Mesenchymal stem cell (in vitro differentiated cells and primary cell): ENCODE measurements at regions not wholly inside any gene's neighbourhood (a gene's known extent, or its start where the extent isn't known, plus 50 kb on each side); places are given as distances from the start of the nearest gene placed in this dataset.

ENCODE experiments used
- DNase-seq: peaks from one replicate; pipeline ENCODE4 v3.0.0-alpha.2; 2013
- H2AFZ ChIP-seq: one replicate; pipeline ENCODE4 v1.6.1; 2013; ENCODE audit warnings: low read depth, mild to moderate bottlenecking, control low read depth, inconsistent platforms, low read length, moderate library complexity
- H2AK5ac ChIP-seq: 2 replicates; pipeline ENCODE4 v1.6.1; 2013; ENCODE audit warnings: low read length, moderate library complexity, mild to moderate bottlenecking, inconsistent platforms; ENCODE audit not compliant: severe bottlenecking
- H2BK120ac ChIP-seq: one replicate; pipeline ENCODE4 v1.6.1; 2013; ENCODE audit warnings: low read depth, mild to moderate bottlenecking, inconsistent platforms, low read length, moderate library complexity
- H2BK12ac ChIP-seq, 2 experiments: one replicate each; pipeline ENCODE4 v1.6.1; 2013; ENCODE audit warnings: inconsistent platforms in 2 of 2, low read length in 2 of 2, mild to moderate bottlenecking in 2 of 2, moderate library complexity in 2 of 2, control low read depth in 1 of 2
- H2BK15ac ChIP-seq: one replicate; pipeline ENCODE4 v1.6.1; 2013; ENCODE audit warnings: mild to moderate bottlenecking, low read depth, inconsistent platforms; ENCODE audit not compliant: poor library complexity, severe bottlenecking
- H2BK5ac ChIP-seq: 2 replicates; pipeline ENCODE4 v1.6.1; 2013; ENCODE audit warnings: low read depth, mild to moderate bottlenecking, low read length, control low read depth, inconsistent platforms; ENCODE audit not compliant: poor library complexity, severe bottlenecking
- H3K14ac ChIP-seq, 2 experiments: one replicate each; pipeline ENCODE4 v1.6.1; 2013; ENCODE audit warnings: inconsistent platforms in 2 of 2, low read length in 2 of 2, control low read depth in 1 of 2, mild to moderate bottlenecking in 1 of 2, moderate library complexity in 1 of 2
- H3K18ac ChIP-seq, 2 experiments: one replicate each; pipeline ENCODE4 v1.6.1; 2013; ENCODE audit warnings: inconsistent platforms in 2 of 2, low read length in 2 of 2, control low read depth in 1 of 2, low read depth in 1 of 2, mild to moderate bottlenecking in 1 of 2
- H3K23ac ChIP-seq, 2 experiments: one replicate each; pipeline ENCODE4 v1.6.1; 2013; ENCODE audit warnings: inconsistent platforms in 2 of 2, low read length in 2 of 2, mild to moderate bottlenecking in 2 of 2, moderate library complexity in 2 of 2, control low read depth in 1 of 2
- H3K27ac ChIP-seq: 2 replicates; pipeline ENCODE4 v1.5.1; 2013; ENCODE audit warnings: mild to moderate bottlenecking, moderate library complexity, low read length, control low read depth, inconsistent platforms; ENCODE audit not compliant: poor library complexity, severe bottlenecking
- H3K27me3 ChIP-seq, 2 experiments: 2 replicates each; pipeline versions ENCODE4 v1.6.1 to v1.7.0; 2013; ENCODE audit warnings: low read length in 2 of 2, mild to moderate bottlenecking in 2 of 2, moderate library complexity in 2 of 2, control low read depth in 1 of 2, inconsistent platforms in 1 of 2; ENCODE audit not compliant: control insufficient read depth in 1 of 2, insufficient read depth in 1 of 2
- H3K36me3 ChIP-seq, 2 experiments: 2 replicates each; pipeline versions ENCODE4 v1.6.1 to v1.7.0; 2013; ENCODE audit warnings: low read length in 2 of 2, control low read depth in 1 of 2, inconsistent platforms in 1 of 2, low read depth in 1 of 2, mild to moderate bottlenecking in 1 of 2; ENCODE audit not compliant: insufficient read depth in 2 of 2, control insufficient read depth in 1 of 2
- H3K4ac ChIP-seq, 2 experiments: one replicate each; pipeline ENCODE4 v1.6.1; 2013; ENCODE audit warnings: inconsistent platforms in 2 of 2, low read length in 2 of 2, mild to moderate bottlenecking in 2 of 2, moderate library complexity in 2 of 2, control low read depth in 1 of 2, low read depth in 1 of 2
- H3K4me1 ChIP-seq: 2 replicates; pipeline ENCODE4 v1.6.1; 2013; ENCODE audit warnings: low read depth, low read length, control low read depth; ENCODE audit not compliant: control insufficient read depth, insufficient read depth
- H3K4me2 ChIP-seq: 2 replicates; pipeline ENCODE4 v1.6.1; 2013; ENCODE audit warnings: low read length, mild to moderate bottlenecking, inconsistent platforms; ENCODE audit not compliant: poor library complexity, severe bottlenecking
- H3K4me3 ChIP-seq, 2 experiments: 2 replicates each; pipeline versions ENCODE4 v1.5.1 to v1.7.0; 2013; ENCODE audit warnings: low read length in 2 of 2, mild to moderate bottlenecking in 2 of 2, control low read depth in 1 of 2, low read depth in 1 of 2; ENCODE audit not compliant: insufficient read depth in 1 of 2
- H3K79me1 ChIP-seq: replicated peaks from 2 replicates; pipeline ENCODE4 v1.6.1; 2013; ENCODE audit warnings: mild to moderate bottlenecking, control low read depth, low read length, inconsistent platforms; ENCODE audit not compliant: poor library complexity, severe bottlenecking
- H3K9ac ChIP-seq: 2 replicates; pipeline ENCODE4 v1.7.0; 2013; ENCODE audit warnings: mild to moderate bottlenecking, low read length, moderate library complexity
- H3K9me3 ChIP-seq: 2 replicates; pipeline ENCODE4 v1.7.0; 2013; ENCODE audit warnings: mild to moderate bottlenecking, low read length; ENCODE audit not compliant: control insufficient read depth
- H4K8ac ChIP-seq: one replicate; pipeline ENCODE4 v1.6.1; 2013; ENCODE audit warnings: inconsistent platforms, mild to moderate bottlenecking, low read length, moderate library complexity
- H4K91ac ChIP-seq: one replicate; pipeline ENCODE4 v1.6.1; 2013; ENCODE audit warnings: mild to moderate bottlenecking, low read length, inconsistent platforms
- WGBS: methylation state at CpG from one replicate; pipeline ENCODE4 v1.1.7; 2013; ENCODE audit warnings: mixed read lengths; 5-methylcytosine and 5-hydroxymethylcytosine counted together

GRCh38 chr6:26246058-26246457 lies 118.9 kb upstream of the BTN3A2 start:
- 95% methylated on average over 7 of the region's 7 CpGs for WGBS
- Histone ChIP-seq H2AFZ (no peak overlapping the region), H3K4ac (no peak overlapping the region), H2BK5ac (no peak overlapping the region), H3K4me1 (peaks cover 3% of the 10 kb centered on the region), H3K79me1 (no peaks in the 10 kb centered on the region), H3K14ac (no peak overlapping the region), H3K36me3 (no peaks in the 10 kb centered on the region), H2BK120ac (no peak overlapping the region), H3K18ac (no peak overlapping the region), H3K27ac (no peak overlapping the region), H2BK15ac (no peak overlapping the region), H3K4me3 (no peak overlapping the region), H2BK12ac (no peak overlapping the region), H2AK5ac (no peak overlapping the region), H3K9me3 (no peaks in the 10 kb centered on the region), H4K8ac (no peak overlapping the region), H3K23ac (no peak overlapping the region), H4K91ac (no peak overlapping the region), H3K9ac (no peak overlapping the region), H3K27me3 (peaks cover 0 to 62% of the 10 kb centered on the region in 2 experiments), H3K4me2 (no peak overlapping the region)
- no peak for DNase-seq

GRCh38 chr6:26246553-26246952 lies 118.4 kb upstream of the BTN3A2 start:
- 98% methylated on average over 28 of the region's 28 CpGs for WGBS
- Histone ChIP-seq H3K14ac (no peak overlapping the region), H3K79me1 (no peaks in the 10 kb centered on the region), H3K27ac (no peak overlapping the region), H2BK15ac (no peak overlapping the region), H3K18ac (no peak overlapping the region), H2BK120ac (no peak overlapping the region), H3K9ac (no peak overlapping the region), H2AK5ac (no peak overlapping the region), H3K36me3 (no peaks in the 10 kb centered on the region), H2BK5ac (no peak overlapping the region), H3K23ac (no peak overlapping the region), H4K8ac (no peak overlapping the region), H3K4me2 (no peak overlapping the region), H2AFZ (no peak overlapping the region), H3K27me3 (peaks cover 0 to 62% of the 10 kb centered on the region in 2 experiments), H3K4me1 (peaks cover 5% of the 10 kb centered on the region), H3K4me3 (no peak overlapping the region), H3K4ac (no peak overlapping the region), H4K91ac (no peak overlapping the region), H3K9me3 (no peaks in the 10 kb centered on the region), H2BK12ac (no peak overlapping the region)
- DNase-seq = no peak

GRCh38 chr6:26249707-26249956 lies 115.4 kb upstream of the BTN3A2 start:
- Histone ChIP-seq H3K4me3 (peak overlapping the region; percentile 60 to 84), H4K91ac (no peak overlapping the region), H3K23ac (no peak overlapping the region), H3K18ac (peak overlapping the region in 1 of 2 experiments; percentile 79), H3K9me3 (no peaks in the 10 kb centered on the region), H3K4me2 (peak overlapping the region; percentile 98), H2AFZ (no peak overlapping the region), H3K4me1 (peaks cover 7% of the 10 kb centered on the region), H3K27ac (peak overlapping the region; percentile 87), H2AK5ac (no peak overlapping the region), H3K14ac (peak overlapping the region in 1 of 2 experiments; percentile 28), H3K9ac (peak overlapping the region; percentile 78), H3K27me3 (peaks cover 0 to 59% of the 10 kb centered on the region in 2 experiments), H3K79me1 (no peaks in the 10 kb centered on the region), H2BK5ac (peak overlapping the region; percentile 8), H3K4ac (peak overlapping the region in 1 of 2 experiments; percentile 98), H2BK12ac (no peak overlapping the region), H3K36me3 (no peaks in the 10 kb centered on the region), H2BK15ac (no peak overlapping the region), H4K8ac (peak overlapping the region; percentile 22), H2BK120ac (no peak overlapping the region)
- no peak for DNase-seq
- WGBS = 4% methylated on average over 9 of the region's 13 CpGs

GRCh38 chr6:26249957-26250697 lies 114.9 kb upstream of the BTN3A2 start:
- Histone ChIP-seq H3K27me3 (peaks cover 0 to 59% of the 10 kb centered on the region in 2 experiments), H2AK5ac (no peak overlapping the region), H3K4me2 (peak overlapping the region; percentile 98), H3K4me3 (peak overlapping the region; percentile 60 to 84), H2BK15ac (no peak overlapping the region), H3K18ac (peak overlapping the region; percentile 74 to 79), H2BK120ac (no peak overlapping the region), H3K9ac (peak overlapping the region; percentile 78), H4K8ac (peak overlapping the region; percentile 14), H3K27ac (peak overlapping the region; percentile 87), H3K9me3 (no peaks in the 10 kb centered on the region), H3K23ac (peak overlapping the region in 1 of 2 experiments; percentile 14), H2BK5ac (peak overlapping the region; percentile 75), H3K14ac (peak overlapping the region in 1 of 2 experiments; percentile 23), H3K4me1 (peaks cover 7% of the 10 kb centered on the region), H2BK12ac (peak overlapping the region in 1 of 2 experiments; percentile 37), H2AFZ (peak overlapping the region; percentile 75), H3K4ac (peak overlapping the region; percentile 16 to 98), H4K91ac (no peak overlapping the region), H3K36me3 (no peaks in the 10 kb centered on the region), H3K79me1 (no peaks in the 10 kb centered on the region)
- DNase-seq = peak; percentile 88
- WGBS = under 1% methylated on average over 41 of the region's 43 CpGs
